ENCODE measurements at regions not wholly inside any gene's neighbourhood (a gene's known extent, or its start where the extent isn't known, plus 50 kb on each side); places are given as distances from the start of the nearest gene placed in this dataset.

DNA sequence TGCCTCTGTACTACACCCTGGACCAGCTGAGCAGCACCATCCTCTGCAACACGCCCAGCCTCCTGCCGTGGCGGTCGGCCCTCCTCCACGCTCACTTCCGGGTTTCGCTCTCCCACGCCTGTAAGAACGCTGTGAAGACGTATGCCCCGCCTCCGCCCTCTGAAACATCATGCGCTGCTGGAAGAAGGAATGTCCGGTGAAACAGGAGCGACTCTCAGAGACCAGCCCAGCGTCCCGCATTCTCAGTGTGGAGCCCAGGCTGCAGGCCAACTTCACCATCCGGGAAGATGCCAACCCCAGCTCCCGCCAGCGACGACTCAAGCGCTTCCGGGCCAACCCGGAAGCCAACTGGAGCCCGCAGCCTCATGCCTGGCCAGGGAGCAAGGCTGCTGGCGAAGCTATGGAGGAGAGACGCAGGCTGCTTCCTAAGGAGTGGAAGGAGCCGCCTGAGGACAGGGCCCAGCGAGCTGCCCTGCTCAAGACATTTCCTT lies 186.1 kb upstream of the SLITRK2 start:
- DNase-seq: no peak

DNA sequence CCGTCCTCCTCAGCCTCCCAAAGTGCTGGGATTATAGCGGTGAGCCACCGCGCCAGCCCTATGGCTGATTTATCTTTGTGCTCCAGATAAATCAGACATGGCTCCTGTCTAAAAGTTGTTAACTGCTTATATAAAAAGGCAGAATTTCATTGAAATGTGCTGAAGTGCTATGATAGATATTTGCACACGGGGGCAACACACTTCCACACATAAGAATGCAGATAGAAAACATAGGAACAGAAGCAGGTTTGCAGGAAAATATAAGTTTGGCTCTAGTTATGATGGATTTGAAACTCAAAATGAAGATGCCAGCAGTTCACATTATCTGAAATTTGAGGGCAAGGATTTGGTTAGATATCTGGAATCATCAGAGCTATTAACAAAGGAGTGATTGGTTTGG lies 163.1 kb upstream of the SLITRK2 start:
- no peak for DNase-seq

DNA sequence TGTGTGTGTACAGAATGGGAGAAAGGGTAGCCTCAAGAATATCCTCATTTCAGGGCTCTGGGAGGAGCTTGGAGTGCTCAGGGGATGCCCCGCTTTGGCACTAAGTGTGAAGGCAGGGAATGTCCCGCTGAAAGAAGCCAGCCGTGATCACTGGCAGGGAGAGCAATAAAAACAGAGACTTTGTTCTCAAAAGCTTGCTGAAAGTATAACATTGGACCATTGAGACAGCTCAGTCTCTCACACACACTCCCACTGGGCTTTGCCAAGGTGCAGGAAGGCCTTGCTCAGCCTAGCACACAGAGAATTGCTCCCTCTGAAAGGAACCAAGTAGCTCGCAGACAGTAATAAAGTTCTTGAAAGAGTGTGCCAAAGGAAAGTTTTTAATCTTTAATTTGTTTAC lies 143.8 kb upstream of the SLITRK2 start:
- DNase-seq: no peak

DNA sequence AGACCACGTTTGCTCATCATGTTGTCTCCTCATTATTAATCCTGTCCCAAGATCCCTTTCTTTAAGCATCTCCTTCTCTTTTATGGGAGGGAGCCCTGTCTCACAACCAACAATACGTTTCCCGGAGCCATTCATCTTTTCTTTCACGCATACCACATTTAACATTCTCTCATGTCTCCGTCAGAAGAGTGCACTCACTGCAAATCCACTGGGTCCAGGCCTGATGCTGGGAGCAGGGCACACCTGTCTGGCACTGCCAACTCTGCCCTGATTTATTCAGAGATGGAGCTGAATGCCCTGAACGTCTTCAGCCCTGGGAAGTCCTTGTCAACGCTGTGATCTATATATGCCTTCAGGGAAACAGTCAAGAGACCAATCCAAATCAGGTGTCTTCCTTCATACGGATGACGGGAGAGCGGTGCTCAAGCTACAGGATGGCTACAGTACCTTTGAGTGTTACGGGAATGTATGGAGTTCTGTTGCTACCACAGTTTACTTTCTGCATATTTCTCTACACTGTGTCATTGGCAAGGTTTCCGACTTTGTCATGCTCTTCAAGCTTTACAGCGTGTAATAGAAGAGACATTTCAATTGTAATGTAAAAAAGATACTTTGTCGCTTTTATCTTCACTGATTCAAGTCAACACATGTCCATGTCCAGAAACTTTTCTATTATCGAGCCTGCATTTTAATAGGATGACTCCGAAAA lies 140.4 kb upstream of the SLITRK2 start:
- DNase-seq: no peak

DNA sequence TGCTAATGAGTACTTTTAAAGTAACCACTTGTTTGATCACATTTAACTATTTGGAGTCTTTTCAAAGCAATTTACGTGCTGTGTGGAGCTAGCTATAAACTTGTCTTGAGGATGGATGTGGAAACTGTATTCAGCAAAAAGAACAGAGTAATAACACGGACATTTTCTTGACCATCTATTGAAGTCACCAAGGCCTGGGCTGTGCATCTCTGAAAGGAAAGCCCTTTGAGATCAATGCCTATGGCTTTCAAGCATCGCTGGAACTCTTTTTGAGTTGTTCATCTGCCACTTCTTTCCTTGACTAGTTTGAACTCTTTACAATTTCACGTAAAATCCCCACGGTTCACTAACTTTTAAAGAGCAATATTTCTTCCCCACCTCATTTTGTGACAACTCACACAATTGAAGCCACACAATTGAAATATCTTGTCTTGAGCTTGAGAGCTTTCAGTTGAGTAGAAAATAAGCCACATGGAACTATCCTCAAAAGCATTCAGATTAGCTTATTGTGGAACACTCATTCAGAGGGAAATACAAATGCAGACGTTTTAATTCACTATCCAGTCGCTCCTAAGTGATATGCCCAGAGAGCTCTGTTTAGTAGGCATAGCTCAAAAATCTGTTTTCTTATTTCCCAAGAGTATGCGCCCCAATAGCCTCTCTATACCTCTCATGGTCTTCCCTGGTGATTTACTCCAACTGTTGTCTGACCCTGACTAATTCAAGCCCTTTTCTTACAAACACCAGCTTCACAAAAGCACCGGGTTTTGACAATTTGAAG lies 134.9 kb upstream of the SLITRK2 start:
- no peak for DNase-seq

DNA sequence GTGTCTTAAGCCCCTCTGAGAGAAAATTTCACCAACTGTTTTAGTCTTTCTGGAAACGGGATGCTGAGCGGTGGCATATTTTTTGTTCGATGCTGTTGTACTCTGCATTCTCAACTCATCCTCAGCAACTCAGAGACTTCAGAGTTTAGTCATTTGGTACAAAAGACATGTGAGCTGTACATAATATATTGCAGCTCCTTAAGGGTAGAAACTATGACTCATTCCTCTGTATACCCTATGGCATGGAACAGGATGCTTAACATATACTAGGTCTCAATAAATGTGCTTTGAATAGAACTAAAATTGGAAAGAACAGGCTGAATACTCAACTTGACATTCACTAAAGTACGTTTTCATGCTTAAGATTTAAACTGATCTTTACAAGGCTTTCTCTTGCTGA lies 130.5 kb upstream of the SLITRK2 start:
- DNase-seq: no peak

DNA sequence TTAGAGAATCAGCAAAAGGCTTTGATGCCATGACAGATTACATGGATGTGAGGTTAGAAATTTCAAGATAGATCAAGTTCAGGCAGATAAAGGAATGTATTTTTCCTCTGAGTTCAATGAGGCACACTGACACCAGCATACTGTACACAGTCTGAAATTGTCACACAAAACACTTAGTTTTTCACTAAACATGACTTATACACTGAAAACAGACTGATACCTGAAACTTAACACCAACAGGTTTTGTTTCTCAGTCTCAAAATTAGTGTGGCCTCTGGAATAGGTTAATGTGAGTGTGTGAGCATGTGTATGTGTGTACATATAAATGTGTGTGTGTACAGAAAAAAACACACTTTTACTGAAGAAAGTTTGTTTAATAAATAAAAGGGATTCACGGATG lies 129.9 kb upstream of the SLITRK2 start:
- DNase-seq: no peak

DNA sequence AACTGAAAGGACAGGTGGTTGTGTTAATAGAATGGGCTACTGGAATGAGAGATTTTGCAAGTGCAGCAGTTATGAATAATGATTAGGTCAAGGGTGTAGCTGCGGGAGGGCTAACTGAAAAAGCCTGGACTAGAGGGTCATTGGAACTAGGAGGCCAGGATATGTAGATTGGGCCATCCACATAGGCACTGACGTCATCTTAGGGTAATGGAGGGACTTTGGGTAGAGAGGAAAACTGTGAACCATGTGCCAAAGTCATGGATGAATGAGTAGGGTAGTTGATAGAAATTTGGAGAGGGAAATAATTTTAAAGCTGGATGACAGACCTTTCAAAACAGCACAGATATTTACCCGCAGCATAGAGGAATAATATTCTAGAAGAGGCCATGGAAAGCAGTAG lies 123.6 kb upstream of the SLITRK2 start:
- no peak for DNase-seq

DNA sequence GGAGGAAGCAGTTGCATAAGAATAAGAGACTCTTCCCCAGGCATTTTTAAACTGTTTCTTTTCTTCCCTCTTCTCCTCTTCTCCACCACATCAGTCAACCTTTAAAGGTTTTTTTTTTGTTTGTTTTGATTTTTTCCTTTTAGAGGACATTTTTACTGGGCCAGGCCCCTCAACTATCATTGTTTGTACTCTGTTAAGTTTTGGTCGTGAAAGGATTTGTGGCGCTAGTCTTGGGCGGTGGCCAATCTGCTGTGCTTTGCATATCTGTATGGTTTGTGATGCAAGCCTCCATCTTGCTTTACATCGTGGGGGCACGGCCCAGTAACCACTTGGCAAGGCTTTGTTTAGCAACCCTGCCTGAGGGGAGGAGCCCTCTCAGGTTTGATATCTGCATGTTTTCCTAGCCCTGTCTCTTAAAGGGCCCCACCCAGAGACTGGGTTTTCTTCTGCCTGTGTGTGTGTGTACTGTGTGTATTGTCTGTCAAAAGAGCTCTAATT lies 101.9 kb upstream of the SLITRK2 start:
- no peak for DNase-seq

DNA sequence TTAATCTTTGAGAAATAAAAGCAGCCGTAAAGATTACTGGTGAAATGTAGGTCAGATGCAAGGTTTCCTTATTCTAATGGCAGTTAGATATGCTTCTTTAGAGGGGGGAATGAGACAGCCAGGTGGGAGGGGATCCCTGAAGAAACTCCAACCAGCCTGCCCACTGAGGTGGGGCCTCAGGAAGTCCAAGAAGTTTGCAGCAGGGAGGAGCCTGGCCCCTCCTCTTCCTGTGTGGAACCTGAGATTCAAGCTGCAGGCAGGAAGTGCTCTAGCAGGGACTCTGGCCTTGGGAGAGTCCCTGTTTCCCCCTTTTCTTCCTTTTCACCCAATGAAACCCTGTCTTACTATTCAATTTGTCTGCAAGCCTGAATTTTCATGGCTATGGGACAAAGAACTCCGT lies 101.4 kb upstream of the SLITRK2 start:
- no peak for DNase-seq

DNA sequence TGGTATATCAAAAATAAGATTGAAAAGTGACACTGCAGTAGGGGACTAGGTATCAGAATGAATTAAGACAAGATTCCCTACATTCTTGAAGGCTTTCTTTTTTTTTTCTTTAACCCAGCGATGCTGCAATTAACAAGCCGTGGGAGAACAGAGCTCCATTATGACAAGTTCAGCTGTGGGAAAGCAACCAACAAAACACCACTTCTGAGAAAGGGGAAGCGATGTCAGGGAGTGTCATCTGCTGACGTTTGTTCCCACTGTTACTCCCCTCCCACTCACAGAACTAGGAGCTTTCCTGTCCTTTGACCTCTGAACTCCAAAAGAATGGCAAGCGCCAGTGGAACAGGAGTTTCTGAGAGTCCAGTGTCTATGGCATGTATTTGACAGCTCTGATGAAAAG lies 90.2 kb upstream of the SLITRK2 start:
- peak; percentile 21 to 62 for DNase-seq

DNA sequence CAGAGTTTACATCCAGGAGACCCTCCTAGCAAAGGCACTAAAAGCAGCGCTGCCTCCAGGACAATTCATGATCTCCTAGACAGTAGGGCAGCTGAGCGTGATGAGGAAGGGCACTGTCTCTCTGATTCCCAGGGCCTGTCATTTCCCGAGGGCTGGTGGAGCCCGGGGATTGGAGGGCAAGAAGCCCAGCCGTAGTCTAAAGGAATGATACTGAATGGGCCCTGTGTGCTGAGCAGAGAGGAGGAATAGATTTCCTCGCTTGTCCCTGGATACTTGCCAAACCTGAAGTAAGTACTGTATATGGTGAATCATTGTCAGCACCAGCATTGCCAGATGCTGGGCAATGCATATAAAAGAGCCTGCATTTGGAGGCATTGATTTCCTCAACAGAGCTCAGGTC lies 88.0 kb upstream of the SLITRK2 start:
- peak; percentile 45 to 49 for DNase-seq

DNA sequence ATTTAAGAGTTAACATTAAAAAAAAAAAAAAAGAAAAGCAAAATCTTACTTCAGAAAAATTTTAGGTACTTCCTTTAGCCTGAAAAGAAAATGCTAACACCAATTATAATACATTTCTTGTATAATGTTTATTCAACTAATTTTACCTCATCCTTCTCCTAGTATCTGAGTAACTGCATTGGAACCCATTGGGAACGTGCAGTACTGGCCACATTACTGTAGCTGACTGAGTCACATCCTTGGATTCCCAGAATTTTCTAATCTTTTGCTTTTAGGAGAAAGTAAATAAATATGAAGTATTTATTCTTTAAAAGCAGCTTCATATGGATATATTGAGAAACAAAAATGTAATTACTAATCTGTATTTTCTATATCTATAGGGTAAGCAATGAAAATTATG lies 82.6 kb upstream of the SLITRK2 start:
- no peak for DNase-seq

DNA sequence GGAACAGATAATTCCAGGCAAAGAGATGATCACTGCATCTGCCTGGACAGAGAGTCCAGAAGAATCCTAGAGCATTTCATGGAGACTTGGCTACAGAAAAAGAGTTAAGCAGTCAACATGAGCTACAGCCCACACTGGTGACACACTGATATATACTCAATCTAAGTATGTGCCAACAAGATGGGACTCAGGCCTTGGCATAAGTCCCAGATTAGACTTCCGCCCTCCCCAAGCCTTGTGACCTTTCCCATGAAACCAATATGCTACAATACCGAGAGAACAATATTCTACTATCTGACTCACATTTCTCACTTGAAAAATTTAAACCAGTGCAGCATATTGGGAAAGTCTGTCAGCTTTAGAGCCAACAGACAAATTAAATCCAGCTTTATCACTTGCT lies 65.7 kb upstream of the SLITRK2 start:
- DNase-seq: no peak

All from hippocampal formation (tissue), 2 donors.